ENCODE measurements at regions not wholly inside any gene's neighbourhood (a gene's known extent, or its start where the extent isn't known, plus 50 kb on each side); places are given as distances from the start of the nearest gene placed in this dataset.

DNA sequence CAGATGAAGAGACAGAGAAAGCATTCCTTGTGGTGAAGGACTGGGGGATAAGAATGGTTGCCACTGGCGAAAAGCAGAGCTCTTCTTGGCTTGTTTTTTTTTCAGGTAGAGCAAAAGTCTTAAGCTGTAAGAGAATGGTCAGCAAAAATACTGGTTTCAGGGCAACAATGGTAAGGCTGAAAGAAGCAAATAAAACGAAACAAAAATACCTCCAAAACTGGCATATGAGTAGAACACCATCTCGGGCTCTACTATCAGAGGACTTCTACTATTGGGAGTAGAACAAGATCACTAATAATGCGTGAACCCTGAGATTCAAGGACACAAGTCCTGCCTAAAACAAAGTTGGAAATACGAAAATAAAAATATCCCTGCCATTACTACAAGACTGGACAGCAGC is 1823.2 kb upstream of the CDH6 start:
- DNase-seq, result no peak

DNA sequence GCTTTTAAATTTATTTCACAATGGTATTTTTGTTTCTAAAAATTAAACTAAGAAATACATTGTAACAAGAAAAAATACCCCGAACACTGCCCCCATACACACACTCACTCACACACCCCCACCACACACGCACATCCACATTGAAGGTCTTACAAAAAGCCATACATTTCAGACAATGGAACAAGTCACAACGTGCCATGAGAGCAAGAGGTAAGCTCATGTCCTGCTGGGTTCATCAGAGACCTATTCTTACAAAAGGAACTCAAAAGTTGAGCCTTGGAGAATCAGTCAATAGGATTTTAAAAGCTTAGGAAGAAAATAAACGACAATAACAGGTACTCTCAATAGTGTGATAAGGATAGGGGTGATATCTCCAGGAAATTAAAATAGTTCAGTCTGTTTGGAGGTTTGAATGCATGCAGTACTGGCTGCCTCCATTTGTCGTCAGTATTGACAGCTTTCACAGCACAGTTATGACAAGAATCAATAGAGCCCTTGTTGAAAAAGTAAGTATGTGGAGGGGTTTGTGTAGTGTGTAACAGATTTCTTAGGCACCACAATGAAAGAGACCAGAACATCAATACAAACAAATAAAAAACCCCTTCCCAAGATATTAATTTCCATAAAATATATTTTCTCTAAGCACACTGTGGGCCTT is 1826.2 kb upstream of the CDH6 start:
- DNase-seq, result no peak

- DNase-seq, result no peak
These were observed 1842.3 kb upstream of the CDH6 start for GRCh38 chr5:29351170-29351569.

- DNase-seq, result no peak
These were observed 1856.5 kb upstream of the CDH6 start for GRCh38 chr5:29337030-29337429.

DNA sequence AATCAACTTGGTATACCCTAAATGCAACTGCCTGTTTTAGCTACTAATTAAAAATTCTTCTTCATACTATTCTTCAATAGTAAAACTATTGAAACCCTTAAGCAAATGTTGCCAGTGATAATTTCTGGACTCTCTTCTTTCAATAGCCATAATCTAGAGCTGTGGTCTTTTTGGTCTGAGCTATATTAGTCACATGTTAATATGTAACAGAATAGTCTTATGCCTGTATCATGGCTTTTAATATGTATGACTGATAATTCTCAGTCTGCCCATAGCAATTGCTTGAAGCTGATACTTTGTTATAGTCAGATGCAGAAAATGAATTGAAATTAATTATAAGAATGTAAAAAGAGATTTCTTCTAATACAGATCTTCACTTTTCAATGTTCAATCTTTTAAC is 1871.9 kb upstream of the CDH6 start:
- no peak for DNase-seq

GRCh38 chr5:29309359-29309758 is 1884.1 kb upstream of the CDH6 start:
- DNase-seq, result no peak

DNA sequence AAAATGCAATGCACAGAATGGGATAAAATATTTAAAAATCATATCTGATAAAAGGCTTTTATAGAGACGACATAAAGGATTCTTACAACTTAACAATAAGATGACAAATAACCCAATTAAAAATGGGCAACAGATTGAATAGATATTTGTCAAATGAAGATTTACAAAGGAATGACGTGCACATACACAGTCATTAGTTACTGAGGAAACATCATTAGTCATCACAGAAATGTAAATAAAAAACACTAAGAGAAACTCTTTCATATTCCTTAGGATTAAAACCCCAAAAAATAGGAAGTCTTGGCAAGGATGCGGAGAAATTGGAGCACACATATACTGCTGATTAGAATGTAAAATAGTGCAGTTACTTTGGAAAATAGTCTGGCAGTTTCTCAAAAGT is 1886.0 kb upstream of the CDH6 start:
- DNase-seq, result no peak

GRCh38 chr5:29304545-29304944 is 1888.9 kb upstream of the CDH6 start:
- DNase-seq, result no peak

DNA sequence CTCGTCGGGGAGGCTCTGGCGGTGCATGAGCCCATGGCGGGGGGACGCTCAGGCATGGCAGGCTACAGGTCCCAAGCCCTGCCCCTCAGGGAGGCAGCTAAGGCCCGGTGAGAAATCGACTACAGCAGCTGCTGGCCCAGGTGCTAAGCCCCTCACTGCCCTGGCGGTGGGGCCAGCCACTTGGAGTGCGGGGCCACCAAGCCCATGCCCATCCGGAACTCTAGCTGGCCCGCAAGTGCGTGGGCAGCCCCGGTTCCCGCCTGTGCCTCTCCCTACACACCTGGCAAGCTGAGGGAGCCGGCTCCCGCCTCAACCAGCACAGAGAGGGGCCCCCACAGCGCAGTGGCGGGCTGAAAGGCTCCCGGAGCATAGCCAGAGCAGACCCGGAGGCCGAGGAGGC is 1896.9 kb upstream of the CDH6 start:
- DNase-seq, result no peak

DNA sequence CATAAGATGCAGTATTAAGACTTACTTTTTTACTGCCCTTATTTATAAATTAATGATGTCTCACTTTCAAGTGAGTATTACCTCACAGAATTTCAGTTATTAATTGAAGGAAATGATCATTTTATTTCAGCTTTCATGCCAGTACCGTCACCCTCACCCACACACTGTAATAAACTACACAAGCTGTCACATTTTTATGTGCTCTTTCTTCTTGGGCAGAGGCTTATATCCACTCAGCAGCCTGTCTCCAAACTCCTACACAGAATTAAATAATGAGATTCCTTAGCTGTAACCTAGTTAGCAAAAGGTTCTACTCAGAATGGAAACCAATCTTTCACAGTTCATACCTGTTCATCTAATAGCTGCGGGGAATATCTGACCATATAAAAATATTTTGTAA is 1915.8 kb upstream of the CDH6 start:
- no peak for DNase-seq

DNA sequence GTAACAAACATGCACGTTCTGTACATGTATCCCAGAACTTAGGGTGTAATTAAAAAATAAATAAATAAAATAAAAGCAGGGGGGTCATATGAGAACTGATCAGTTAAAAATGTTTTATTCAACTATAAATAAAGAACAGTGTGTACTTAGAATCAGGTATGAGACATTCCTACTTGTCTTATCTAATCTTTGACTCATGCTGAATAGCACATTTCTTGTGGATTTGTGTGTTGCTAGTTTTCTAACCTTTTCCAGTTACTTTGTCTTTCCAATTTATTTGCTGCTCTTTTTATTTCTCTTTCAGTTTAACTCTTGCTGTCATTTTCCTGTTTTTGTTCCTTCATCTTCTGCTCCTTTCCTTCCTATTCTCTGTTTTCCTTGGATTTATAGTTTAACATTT is 1917.1 kb upstream of the CDH6 start:
- no peak for DNase-seq

- DNase-seq, result no peak
These were observed 1929.6 kb upstream of the CDH6 start for GRCh38 chr5:29263915-29264351.

- no peak for DNase-seq
These were observed 1931.0 kb upstream of the CDH6 start for GRCh38 chr5:29262339-29263123.

GRCh38 chr5:29261213-29261612 is 1932.3 kb upstream of the CDH6 start:
- no peak for DNase-seq

GRCh38 chr5:29252390-29252789 is 1941.1 kb upstream of the CDH6 start:
- no peak for DNase-seq

DNA sequence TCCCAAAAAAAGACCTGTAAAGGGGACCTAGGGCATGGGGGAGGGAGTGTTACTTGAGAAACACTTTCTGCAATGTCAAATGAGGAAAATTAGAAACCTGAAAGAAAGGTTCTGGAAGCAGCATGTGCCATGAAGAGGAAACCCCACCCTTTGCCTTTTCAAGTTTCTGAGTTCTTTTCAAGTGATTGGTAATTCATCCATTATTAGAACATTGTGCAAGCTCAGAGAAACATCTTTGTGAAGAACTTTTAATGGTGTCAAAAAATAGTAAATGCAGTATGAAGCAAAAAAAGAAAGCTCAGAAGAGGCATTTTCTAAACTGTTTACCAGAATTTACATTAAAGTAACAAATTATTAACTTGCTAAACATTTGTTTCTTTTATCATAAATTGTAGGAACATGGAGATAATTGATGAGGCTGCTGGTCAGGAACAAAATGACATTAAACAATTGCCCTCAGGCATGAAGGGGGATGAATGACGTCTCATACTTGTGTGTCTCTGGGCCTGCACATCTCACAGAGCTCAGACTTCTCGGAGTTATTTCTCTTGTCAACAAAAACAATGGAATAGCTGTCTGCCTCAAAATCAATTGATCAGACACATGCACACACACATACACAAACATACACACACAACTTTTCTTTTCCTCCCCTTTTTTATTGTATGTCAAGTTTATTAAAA is 1946.0 kb upstream of the CDH6 start:
- no peak for DNase-seq

- no peak for DNase-seq
These were observed 1953.1 kb upstream of the CDH6 start for GRCh38 chr5:29240379-29240778.

DNA sequence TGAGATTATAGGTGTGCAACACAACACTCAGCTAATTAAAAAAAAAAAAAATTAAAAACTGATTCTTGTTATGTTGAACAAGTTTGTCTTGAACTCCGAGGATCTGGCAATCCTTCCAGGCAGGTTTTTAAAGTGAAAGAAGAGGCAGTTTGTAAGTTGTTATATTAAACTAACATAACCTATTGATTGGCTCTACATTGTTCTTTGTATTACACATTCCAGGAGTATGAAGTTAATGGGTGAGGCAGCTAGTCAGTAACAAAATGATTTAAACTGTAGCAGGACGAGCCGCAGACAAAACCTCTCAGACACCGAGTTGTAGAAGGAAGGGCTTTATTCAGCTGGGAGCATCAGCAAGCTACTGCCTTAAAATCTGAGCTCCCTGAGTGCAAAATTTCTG is 1953.9 kb upstream of the CDH6 start:
- DNase-seq, result no peak

GRCh38 chr5:29238115-29238514 is 1955.4 kb upstream of the CDH6 start:
- no peak for DNase-seq

DNA sequence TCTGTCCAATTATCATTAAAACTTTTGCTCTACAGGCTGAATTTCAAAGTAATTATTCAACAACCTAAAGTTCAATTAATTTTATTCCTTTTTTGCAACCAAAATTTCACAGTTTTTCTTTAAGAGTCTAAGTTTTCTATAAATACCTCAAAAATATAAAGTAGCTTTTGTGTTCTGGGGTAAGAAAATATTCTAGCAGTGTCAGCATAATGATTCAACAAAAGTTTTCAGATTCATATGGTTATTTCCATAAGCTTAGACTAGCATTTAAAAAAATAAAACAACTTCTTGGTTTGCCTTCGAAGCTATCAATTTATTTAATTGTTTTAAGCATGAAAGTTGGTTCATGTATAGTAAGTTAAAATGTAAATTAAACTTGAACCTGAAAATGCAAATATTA is 1962.3 kb upstream of the CDH6 start:
- DNase-seq, result no peak

DNA sequence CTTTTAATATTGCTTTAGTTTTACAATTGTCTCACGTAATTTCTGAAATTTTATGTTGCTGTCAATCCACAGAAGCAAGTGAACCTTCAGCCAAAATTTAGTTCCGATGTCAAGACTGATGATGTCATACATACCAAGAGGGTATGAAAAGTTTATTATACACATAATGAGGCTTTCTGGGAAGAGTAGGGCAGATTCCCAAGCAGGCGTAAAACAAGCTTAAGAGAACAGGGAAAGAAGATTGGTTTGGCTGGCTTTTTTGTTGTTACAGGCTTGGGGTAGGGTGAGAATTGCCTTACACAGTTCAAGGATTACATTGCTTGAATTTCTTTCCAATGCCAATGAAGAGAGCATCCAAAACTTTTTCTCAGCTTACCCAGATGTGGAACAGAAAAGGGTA is 1962.9 kb upstream of the CDH6 start:
- no peak for DNase-seq

DNA sequence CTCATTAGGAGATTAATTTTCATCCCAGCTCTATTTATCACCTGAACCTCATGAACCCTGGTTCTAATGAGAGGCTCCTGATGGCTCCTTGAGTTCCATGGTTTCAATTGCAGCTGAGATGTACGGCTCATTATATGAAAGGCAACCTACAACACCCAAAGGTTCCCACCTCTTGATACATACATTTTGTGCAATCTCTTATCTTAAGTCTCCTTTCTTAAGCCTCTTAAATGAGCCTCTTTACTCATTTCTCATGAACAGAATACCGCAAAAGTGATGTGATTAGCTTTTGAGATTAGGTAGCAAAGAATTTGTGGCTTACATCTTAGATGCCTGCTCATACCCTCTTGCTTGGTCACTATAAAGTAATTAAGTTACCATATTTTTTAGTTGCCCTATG is 1964.0 kb upstream of the CDH6 start:
- DNase-seq, result no peak

DNA sequence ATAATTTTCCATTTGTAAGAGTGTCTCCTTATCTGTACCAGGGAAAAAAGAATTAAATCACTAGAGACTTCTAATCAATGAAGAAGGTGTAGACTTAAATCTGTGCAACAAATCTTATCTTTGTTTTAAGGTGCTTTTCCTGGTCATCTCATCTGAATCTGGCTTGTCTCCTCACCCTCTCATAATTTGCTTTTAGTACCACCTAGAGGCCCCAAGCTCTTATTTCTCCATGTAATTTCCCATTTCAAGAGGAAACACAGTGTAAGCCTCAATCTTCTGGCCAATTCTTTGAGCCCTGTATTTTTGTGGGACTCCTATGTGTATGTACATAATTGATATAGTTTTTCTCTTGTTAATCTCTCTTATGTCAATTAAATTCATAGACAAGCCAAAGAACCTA is 1975.3 kb upstream of the CDH6 start:
- no peak for DNase-seq

GRCh38 chr5:29214839-29215238 is 1978.6 kb upstream of the CDH6 start:
- DNase-seq, result no peak
